Stimulated activated CD8-positive, alpha-beta memory T cell treated with anti-CD3 and anti-CD28 coated beads, Interleukin-7, amount 100 ng/mL, for 4 hours (primary cell): ENCODE measurements at regions not wholly inside any gene's neighbourhood (a gene's known extent, or its start where the extent isn't known, plus 50 kb on each side); places are given as distances from the start of the nearest gene placed in this dataset.

ENCODE experiments used
- DNase-seq, 2 donors: peaks; one replicate each; pipeline ENCODE4 v3.0.0-alpha.2; 2020; ENCODE audit warnings: low read depth in 2 of 2

- DNase-seq = no peak
Measured at GRCh38 chr22:47605886-47606285, 843.4 kb downstream of the TBC1D22A start.

- DNase-seq = no peak
Measured at GRCh38 chr22:47605441-47605840, 843.0 kb downstream of the TBC1D22A start.

GRCh38 chr22:47604563-47604962, 842.1 kb downstream of the TBC1D22A start:
- no peak for DNase-seq

- DNase-seq = no peak
Measured at GRCh38 chr22:47602732-47603131, 840.3 kb downstream of the TBC1D22A start.

GRCh38 chr22:47601666-47602065, 839.2 kb downstream of the TBC1D22A start:
- no peak for DNase-seq

GRCh38 chr22:47600791-47601625, 838.6 kb downstream of the TBC1D22A start:
- no peak for DNase-seq

- DNase-seq = no peak
Measured at GRCh38 chr22:47600281-47600680, 837.8 kb downstream of the TBC1D22A start.

- DNase-seq = no peak
Measured at GRCh38 chr22:47599753-47600152, 837.3 kb downstream of the TBC1D22A start.

GRCh38 chr22:47598864-47599263, 836.4 kb downstream of the TBC1D22A start:
- no peak for DNase-seq

- DNase-seq = no peak
Measured at GRCh38 chr22:47597041-47597440, 834.6 kb downstream of the TBC1D22A start.

- no peak for DNase-seq
Measured at GRCh38 chr22:47596176-47596690, 833.8 kb downstream of the TBC1D22A start.

GRCh38 chr22:47594836-47595521, 832.5 kb downstream of the TBC1D22A start:
- no peak for DNase-seq

GRCh38 chr22:47593911-47594311, 831.5 kb downstream of the TBC1D22A start:
- DNase-seq = no peak

- no peak for DNase-seq
Measured at GRCh38 chr22:47593291-47593690, 830.8 kb downstream of the TBC1D22A start.

- no peak for DNase-seq
Measured at GRCh38 chr22:47592791-47593190, 830.3 kb downstream of the TBC1D22A start.

- DNase-seq = no peak
Measured at GRCh38 chr22:47591709-47592108, 829.3 kb downstream of the TBC1D22A start.

- DNase-seq = no peak
Measured at GRCh38 chr22:47591016-47591415, 828.6 kb downstream of the TBC1D22A start.

GRCh38 chr22:47589271-47590250, 827.1 kb downstream of the TBC1D22A start:
- DNase-seq = no peak

- DNase-seq = no peak
Measured at GRCh38 chr22:47588578-47588960, 826.1 kb downstream of the TBC1D22A start.

- DNase-seq = no peak
Measured at GRCh38 chr22:47587861-47588577, 825.6 kb downstream of the TBC1D22A start.

- DNase-seq = no peak
Measured at GRCh38 chr22:47587361-47587760, 824.9 kb downstream of the TBC1D22A start.
